AG10803 (cell line): ENCODE measurements at regions not wholly inside any gene's neighbourhood (a gene's known extent, or its start where the extent isn't known, plus 50 kb on each side); places are given as distances from the start of the nearest gene placed in this dataset.

Experiments used
- DNase-seq: peaks from one replicate; pipeline ENCODE4 v3.0.0; 2010; ENCODE audit warnings: low read depth
- H3K4me3 ChIP-seq: 2 replicates; pipeline ENCODE4 v1.5.1; 2011; ENCODE audit warnings: mild to moderate bottlenecking, low read length, control low read depth
- TF ChIP-seq, protein P1 (sequence below): conservative IDR thresholded peaks from 2 replicates; pipeline ENCODE4 v1.5.1; 2011; ENCODE audit warnings: mild to moderate bottlenecking, low read length, control low read depth, inconsistent platforms

DNA sequence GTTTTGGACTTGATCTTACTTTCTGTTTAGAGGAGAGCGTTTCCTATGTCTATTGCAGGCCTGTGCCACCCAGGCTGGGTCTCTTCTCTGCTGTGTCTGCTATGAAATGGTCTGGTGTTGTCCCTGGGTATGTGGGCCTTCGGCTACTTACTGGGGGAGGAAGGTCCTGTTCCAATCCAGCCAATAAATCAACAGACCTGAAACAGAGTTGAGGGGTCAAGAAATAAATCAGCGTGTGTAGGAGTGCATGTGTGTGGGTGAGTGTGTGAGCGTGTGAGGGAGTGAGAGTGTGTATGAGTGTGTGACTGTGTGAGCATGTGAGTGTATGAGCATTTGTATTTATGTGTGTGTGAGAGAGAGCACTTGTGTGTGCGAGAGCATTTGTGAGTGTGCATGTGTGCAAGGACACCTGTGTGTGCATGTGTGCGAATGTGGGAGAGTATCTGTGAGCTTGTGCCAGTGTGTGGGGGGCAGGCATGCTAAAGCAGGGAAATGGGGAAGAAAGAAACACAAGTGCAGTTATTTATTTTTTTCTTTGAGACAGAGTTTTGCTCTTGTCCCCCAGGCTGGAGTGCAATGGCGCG is 86.3 kb upstream of the PMEPA1 start:
- DNase-seq: no peak
- TF ChIP-seq, protein P1, sequence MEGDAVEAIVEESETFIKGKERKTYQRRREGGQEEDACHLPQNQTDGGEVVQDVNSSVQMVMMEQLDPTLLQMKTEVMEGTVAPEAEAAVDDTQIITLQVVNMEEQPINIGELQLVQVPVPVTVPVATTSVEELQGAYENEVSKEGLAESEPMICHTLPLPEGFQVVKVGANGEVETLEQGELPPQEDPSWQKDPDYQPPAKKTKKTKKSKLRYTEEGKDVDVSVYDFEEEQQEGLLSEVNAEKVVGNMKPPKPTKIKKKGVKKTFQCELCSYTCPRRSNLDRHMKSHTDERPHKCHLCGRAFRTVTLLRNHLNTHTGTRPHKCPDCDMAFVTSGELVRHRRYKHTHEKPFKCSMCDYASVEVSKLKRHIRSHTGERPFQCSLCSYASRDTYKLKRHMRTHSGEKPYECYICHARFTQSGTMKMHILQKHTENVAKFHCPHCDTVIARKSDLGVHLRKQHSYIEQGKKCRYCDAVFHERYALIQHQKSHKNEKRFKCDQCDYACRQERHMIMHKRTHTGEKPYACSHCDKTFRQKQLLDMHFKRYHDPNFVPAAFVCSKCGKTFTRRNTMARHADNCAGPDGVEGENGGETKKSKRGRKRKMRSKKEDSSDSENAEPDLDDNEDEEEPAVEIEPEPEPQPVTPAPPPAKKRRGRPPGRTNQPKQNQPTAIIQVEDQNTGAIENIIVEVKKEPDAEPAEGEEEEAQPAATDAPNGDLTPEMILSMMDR: no peak
- H3K4me3 ChIP-seq: no peak overlapping the region

DNA sequence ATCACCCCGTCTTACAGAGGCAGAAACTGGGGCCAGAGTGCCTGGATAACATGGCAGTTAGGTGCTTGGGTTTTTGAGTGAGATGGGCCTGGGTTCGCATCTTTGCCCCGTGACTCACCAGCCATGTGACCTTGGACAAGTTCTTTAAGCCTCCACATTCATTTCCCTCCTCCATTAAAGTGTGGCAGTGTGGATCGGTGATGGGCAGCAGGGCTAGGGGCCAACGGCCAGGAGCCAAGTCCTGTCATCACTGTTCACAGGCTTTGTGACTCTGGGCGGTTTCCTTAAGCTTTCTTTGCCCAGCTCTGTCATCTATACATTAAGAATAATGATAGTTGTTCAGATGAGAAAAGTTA is 85.5 kb upstream of the PMEPA1 start:
- DNase-seq: peak; percentile 24
- TF ChIP-seq, protein P1: no peak
- no peak overlapping the region for H3K4me3 ChIP-seq

DNA sequence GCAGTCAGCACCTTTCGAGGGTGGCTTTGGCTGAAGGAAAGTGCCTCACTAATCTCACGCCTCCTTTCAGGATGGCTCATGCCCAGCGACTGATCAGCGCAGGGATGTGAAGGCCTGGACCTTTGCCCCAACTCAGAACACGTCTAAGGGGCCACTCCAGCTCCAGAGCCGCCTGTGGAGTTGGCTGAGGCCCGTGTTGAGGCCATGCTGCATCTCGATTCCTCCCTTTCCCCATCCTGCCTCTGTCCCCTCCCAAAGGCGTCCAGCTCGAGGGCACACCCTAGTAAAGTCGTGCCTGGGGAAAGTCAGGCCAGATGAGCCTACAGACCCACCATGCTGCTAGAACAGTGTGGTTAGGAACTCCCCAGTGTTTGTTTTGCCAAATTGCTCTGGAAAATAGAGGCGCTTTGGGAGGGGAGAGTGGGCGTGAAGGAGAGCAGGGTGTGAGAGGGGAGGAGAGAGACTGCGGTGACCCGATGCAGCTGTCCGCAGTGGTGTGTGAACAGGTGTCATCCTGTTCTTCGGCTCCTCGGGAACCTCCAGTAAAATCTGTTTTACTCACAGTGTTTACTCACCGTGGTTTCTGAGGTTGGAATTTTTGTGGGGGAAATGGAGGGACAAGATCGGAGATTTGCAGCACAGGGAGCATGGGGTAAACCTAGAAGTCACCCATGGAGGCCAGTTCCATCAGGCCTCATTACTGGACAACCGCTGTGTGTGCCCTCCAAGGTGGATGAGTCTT is 85.0 kb upstream of the PMEPA1 start:
- DNase-seq: peak; percentile 38
- H3K4me3 ChIP-seq: no peak overlapping the region
- TF ChIP-seq, protein P1: no peak

DNA sequence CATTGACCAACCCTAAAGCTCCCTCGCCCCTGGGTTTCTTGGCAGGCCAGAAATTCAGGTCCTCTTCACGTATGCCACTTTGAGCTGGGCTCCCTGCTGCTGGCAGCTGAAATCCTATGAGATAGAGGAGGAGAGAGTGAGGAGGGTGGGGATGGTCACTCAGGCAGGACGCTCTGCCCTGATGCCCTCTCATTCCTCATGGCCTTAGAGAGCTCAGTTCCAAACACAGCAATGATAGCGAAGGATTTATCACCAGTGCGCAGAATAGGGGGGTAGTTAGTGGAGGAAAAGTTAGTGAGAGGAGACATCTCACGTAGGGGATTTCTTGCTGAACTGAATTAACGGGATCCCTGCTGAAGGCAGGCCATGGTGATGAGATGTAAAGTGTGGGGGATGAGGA is 84.2 kb upstream of the PMEPA1 start:
- no peak overlapping the region for H3K4me3 ChIP-seq
- no peak for DNase-seq
- TF ChIP-seq, protein P1: no peak

DNA sequence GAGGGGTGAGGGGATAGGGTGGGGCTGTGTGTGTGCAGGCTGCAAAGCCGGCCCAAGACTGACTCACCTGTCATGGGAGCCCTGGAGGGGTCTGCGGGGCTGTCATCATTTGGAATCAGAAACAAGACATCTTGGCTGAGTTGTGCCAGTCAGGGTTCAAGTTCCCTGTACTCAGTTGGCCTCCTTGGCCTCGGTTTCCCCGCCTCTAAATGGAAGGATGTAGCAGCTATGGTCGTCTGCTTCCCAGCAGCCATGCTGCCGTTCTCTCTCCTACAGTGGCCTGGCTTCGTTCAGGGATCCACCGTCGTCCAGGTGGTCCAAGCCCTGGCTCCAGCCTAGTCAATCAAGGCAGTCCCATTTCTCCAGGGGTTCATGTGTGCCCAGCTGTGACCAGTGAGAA is 83.6 kb upstream of the PMEPA1 start:
- no peak overlapping the region for H3K4me3 ChIP-seq
- TF ChIP-seq, protein P1: no peak
- DNase-seq: no peak

DNA sequence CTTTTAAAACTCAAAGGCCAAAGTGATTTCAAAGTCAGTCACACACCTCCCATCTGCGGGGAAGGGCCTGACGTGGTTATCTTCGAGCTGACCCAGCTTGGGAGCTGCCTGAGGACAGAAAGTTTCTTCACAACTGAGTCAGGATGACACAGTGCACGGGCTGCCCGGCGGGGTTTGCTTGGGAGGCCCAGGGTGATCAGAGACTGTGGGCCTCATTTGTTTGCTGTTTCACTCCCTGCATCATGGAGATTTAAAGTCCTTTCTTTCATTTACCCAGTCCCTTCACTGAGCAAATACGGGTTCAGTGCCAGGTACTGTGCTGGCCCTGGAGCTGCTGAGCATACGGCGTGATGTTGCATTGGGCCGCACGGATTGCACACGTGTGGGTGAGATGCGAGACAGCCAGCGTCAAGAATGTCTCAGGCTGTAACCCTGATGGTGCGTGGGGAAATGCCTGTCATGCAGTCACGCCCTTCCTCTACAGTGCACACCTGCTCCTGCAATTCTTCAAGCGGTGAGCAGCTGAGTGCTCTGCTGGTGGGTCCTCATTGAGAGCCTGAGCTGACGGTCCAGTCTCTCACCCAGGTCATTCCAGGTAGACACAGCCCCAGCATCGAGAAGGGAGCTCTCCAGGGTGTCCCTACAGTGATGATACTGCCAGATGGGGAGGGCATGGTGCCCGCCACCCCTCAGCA is 82.7 kb upstream of the PMEPA1 start:
- DNase-seq: no peak
- H3K4me3 ChIP-seq: no peak overlapping the region
- TF ChIP-seq, protein P1: no peak

DNA sequence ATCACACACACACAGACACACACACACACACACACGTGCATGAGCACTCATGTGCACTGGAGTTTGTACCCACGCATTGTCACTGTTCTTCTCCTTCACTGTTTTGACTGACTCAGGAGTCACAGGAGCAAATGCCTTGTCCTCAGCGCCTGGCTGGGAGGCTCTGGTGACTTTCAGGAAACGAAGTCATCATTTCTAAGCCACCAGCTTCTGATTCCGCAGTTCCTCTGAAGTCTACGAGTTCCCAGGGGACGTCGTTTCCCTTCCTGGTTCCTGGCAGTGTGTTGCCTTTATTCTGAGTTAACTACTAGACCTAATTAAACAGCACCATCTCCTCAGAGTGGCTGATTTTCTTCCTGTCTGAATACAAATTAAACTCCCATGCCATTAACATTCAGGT is 82.2 kb upstream of the PMEPA1 start:
- TF ChIP-seq, protein P1: no peak
- no peak for DNase-seq
- no peak overlapping the region for H3K4me3 ChIP-seq
